Activated CD8-positive, alpha-beta T cell treated with anti-CD3 and anti-CD28 coated beads, Interleukin-2, amount 10 ng/mL, durations not matched to agents 7 days and 5 days (primary cell): ENCODE measurements at regions not wholly inside any gene's neighbourhood (a gene's known extent, or its start where the extent isn't known, plus 50 kb on each side); places are given as distances from the start of the nearest gene placed in this dataset.

ENCODE experiments used
- ATAC-seq: fragments of 150-1000 bp; cut with Tn5 transposase; one replicate; pipeline ENCODE4 v1.10.0; 2021; ENCODE audit warnings: moderate library complexity
- CTCF ChIA-PET: fragments of 350-600 bp; sonication (Branson Sonifier 250); formaldehyde crosslinking; loops from one replicate; lab custom pipeline; 2021; ENCODE audit warnings: antibody characterized with exemption; lab: Charles Lee
- POLR2A ChIA-PET: fragments of 350-600 bp; sonication (Branson Sonifier 250); formaldehyde crosslinking; loops from one replicate; lab custom pipeline; 2021; ENCODE audit warnings: antibody characterized with exemption; lab: Charles Lee
- DNase-seq: peaks from one replicate; pipeline ENCODE4 v3.0.0-alpha.2; 2020
- H3K27ac Mint-ChIP-seq: one replicate; pipeline ENCODE4 v1.8.0; 2021; ENCODE audit warnings: mild to moderate bottlenecking, mixed read lengths
- H3K27me3 Mint-ChIP-seq: one replicate; pipeline ENCODE4 v1.8.0; 2021; ENCODE audit warnings: low read depth, mixed read lengths
- H3K36me3 Mint-ChIP-seq: one replicate; pipeline ENCODE4 v1.8.0; 2021; ENCODE audit warnings: low read depth, mixed read lengths
- H3K4me1 Mint-ChIP-seq: one replicate; pipeline ENCODE4 v1.8.0; 2021; ENCODE audit warnings: low read depth, mixed read lengths
- H3K4me3 Mint-ChIP-seq: one replicate; pipeline ENCODE4 v1.8.0; 2021; ENCODE audit warnings: mild to moderate bottlenecking, mixed read lengths
- H3K9me3 Mint-ChIP-seq: one replicate; pipeline ENCODE4 v1.8.0; 2022; ENCODE audit warnings: mixed read lengths; ENCODE audit not compliant: insufficient read depth

DNA sequence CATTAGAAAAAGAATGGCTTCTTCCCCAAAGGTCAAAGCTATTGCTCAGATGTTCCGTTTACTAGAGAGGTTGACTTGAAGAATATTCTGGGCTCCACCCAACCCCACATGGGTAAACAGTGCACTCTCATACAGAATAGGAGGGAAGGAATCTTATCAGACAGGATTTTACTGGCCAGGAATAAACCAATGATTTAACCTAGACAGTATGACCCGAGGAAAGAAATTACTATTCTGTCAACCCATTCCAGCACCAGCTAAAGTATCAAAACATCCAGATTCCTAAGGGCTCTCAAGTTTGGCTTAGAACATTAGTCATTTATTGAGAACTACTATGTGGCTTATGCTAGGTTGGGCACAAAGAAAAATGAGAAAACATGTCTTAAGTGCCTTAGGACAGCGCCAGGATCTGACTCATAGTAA is 493.6 kb upstream of the KLF4 start:
- ATAC-seq (no peak), DNase-seq (no peak)
- Mint-ChIP-seq H3K9me3 (no peaks in the 10 kb centered on the region), H3K27ac (no peak overlapping the region), H3K4me3 (no peak overlapping the region), H3K36me3 (no peaks in the 10 kb centered on the region), H3K4me1 (no peaks in the 10 kb centered on the region), H3K27me3 (no peaks in the 10 kb centered on the region)
- ChIA-PET CTCF (no interaction called here), POLR2A (no interaction called here)

DNA sequence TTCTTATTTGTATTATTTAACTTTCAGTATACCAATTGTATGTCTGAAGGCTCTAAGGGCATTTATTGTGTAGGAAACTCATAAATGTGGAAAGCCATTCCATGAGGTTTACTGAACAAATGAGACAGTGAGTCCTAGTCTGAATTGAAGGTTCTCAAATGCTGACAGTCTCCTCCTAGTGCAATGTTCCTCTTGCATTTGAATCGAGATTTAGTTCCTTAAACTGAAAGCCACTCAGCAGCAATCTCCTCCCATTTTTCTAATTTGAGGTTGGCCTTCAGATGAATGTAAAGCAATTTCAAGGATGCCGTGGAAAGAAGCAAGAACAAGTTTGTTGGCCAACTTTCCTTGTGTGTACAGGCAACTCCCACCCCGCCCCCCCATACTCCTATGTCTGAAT is 493.2 kb upstream of the KLF4 start:
- Mint-ChIP-seq H3K27ac (no peak overlapping the region), H3K9me3 (no peaks in the 10 kb centered on the region), H3K36me3 (no peaks in the 10 kb centered on the region), H3K4me1 (no peaks in the 10 kb centered on the region), H3K4me3 (no peak overlapping the region), H3K27me3 (no peaks in the 10 kb centered on the region)
- ChIA-PET CTCF (no interaction called here), POLR2A (no interaction called here)
- DNase-seq, result no peak
- ATAC-seq, result no peak

DNA sequence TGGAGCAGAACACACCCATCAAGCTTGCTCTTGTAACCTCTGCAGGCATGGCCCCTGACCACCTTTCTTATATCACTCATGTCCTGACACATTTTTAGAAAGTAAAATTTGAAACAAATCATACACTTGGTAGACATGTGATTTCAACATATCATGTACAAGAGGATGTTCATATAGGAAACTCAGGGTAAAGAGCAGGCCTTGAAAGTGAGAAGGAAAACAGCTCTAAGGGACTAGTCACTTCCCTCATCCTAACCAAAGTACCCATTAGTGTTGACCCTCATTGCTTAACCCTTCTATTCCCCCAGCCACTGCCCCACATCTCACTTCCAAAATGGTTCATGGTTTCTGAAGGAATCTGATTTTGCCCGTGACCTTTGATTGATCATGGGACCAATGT is 492.4 kb upstream of the KLF4 start:
- no peaks in the 10 kb centered on the region for H3K9me3 Mint-ChIP-seq

DNA sequence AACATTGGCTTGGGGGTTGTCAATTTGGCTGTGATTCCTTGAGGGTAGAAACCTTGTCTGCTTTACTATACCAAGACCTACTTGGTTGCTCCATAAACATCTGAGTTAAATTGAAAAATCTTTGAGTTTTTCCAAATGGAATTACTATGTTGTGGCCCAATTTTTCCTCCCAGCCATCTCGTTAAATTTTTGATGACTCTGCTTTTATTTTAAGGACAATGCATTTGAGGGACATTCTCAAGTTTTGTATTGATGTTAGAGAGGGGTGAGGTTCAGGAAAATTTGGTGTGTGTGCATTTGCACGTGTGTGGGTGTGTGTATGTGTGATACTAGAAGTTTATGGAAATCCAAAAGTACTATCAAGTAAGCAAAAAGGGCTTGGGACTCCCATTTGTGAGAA is 491.4 kb upstream of the KLF4 start:
- POLR2A ChIA-PET, result no interaction called here
- ATAC-seq (no peak), DNase-seq (no peak)
- no peak overlapping the region for H3K27ac Mint-ChIP-seq
- CTCF ChIA-PET, result no interaction called here
- H3K27me3 Mint-ChIP-seq, result no peaks in the 10 kb centered on the region
- no peaks in the 10 kb centered on the region for H3K4me1 Mint-ChIP-seq
- no peaks in the 10 kb centered on the region for H3K9me3 Mint-ChIP-seq
- H3K4me3 Mint-ChIP-seq, result no peak overlapping the region
- no peaks in the 10 kb centered on the region for H3K36me3 Mint-ChIP-seq

More for the DNA sequence above, 492.4 kb upstream of the KLF4 start:
- H3K4me1 Mint-ChIP-seq, result no peaks in the 10 kb centered on the region
- ChIA-PET CTCF (no interaction called here), POLR2A (no interaction called here)
- no peaks in the 10 kb centered on the region for H3K36me3 Mint-ChIP-seq
- H3K4me3 Mint-ChIP-seq, result no peak overlapping the region
- ATAC-seq, result no peak
- no peak overlapping the region for H3K27ac Mint-ChIP-seq
- DNase-seq, result no peak
- H3K27me3 Mint-ChIP-seq, result no peaks in the 10 kb centered on the region

DNA sequence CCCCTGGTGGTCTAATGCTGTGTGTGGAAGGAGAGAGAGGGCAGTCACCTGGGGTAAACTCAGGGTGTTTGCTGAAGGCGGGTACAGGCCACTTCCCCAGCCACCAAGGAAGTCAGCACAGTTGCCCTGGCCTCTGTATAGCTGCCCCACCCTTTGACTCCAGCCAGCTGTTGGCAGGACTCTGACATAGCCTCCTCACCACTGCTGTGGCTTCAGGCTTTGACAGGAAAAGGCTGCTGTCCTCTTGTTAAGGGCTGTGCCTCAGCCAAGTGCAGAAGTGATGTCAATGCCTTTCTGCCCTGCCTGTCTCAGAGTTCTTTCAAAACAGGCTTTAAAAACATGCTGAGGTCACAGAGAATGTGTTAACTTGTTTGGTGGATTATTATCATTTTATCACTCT is 487.2 kb upstream of the KLF4 start:
- ChIA-PET POLR2A (no interaction called here), CTCF (no interaction called here)
- Mint-ChIP-seq H3K4me1 (no peaks in the 10 kb centered on the region), H3K27ac (no peak overlapping the region), H3K9me3 (no peaks in the 10 kb centered on the region), H3K4me3 (no peak overlapping the region), H3K27me3 (no peaks in the 10 kb centered on the region), H3K36me3 (no peaks in the 10 kb centered on the region)
- no peak for ATAC-seq
- DNase-seq, result no peak

DNA sequence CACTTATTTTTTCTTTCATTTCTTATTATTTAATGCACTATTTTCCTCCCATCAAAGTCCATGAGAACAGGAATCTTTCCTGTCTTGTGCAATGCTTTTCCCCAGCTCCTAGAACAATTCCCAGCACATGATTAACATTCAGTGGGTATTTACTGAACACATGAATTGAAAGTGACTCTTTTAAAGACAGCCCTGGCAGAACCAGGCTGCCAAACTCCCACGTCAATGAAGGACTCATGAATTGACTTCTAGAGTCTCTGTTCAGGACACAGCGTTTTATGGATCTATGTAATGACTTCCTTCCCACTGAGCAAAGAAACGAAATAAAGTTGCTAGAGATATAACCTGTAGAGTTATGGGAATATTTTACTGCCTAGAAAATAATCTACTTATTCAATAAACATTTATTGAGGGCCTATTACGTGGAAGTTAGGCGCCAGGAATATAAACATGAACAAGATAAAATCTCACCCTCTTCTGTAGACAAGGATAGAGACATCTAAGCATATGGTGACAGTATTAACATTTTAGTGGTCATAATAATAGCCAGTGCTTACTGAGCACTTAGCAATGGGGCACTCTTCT is 485.9 kb upstream of the KLF4 start:
- no peaks in the 10 kb centered on the region for H3K9me3 Mint-ChIP-seq
- ChIA-PET CTCF (no interaction called here), POLR2A (no interaction called here)
- ATAC-seq, result no peak
- no peak overlapping the region for H3K4me3 Mint-ChIP-seq
- DNase-seq, result no peak
- H3K27me3 Mint-ChIP-seq, result no peaks in the 10 kb centered on the region
- H3K27ac Mint-ChIP-seq, result no peak overlapping the region
- no peaks in the 10 kb centered on the region for H3K36me3 Mint-ChIP-seq
- no peaks in the 10 kb centered on the region for H3K4me1 Mint-ChIP-seq

DNA sequence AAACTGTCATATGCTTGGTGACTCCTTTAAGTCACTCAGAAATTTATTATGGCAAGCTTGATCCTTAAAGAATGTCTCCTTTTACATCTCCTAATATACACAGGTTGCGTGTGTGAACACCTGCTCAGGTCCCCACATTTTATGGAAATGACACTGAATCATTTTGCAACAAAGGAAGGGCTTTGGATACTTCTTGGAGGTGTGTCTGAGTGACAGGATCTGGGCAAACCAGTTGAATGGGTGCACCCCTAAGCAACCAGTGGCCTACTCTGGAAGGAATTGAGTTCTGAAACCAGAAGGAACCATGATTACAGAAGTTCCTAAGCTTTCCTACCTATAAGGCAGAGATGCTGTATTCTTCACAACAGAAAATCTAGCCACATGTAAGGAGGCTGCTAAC is 483.9 kb upstream of the KLF4 start:
- ChIA-PET POLR2A (no interaction called here), CTCF (no interaction called here)
- no peak overlapping the region for H3K4me3 Mint-ChIP-seq
- no peaks in the 10 kb centered on the region for H3K27me3 Mint-ChIP-seq
- ATAC-seq, result no peak
- H3K36me3 Mint-ChIP-seq, result no peaks in the 10 kb centered on the region
- no peak overlapping the region for H3K27ac Mint-ChIP-seq
- no peaks in the 10 kb centered on the region for H3K4me1 Mint-ChIP-seq
- H3K9me3 Mint-ChIP-seq, result no peaks in the 10 kb centered on the region
- no peak for DNase-seq

DNA sequence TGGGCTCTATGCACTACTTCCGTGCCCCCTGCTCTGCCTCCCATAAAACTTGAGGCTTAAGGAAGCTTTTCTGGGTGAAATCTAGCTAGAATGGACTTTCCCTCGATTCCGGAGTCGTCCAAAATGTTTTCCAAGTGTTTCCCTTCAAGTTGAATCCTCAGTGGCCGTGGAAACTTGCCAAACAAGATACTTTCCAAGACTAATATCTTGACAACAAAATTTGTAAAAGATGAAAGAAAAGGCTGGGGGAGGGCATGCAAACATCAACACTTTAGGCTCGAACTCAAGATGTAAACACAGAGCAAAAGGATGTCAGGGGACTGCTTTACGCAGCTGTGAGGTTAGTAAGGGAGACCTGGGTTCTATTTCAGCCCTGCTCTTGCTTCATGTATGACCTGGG is 482.8 kb upstream of the KLF4 start:
- H3K36me3 Mint-ChIP-seq, result no peaks in the 10 kb centered on the region
- no peak overlapping the region for H3K4me3 Mint-ChIP-seq
- ChIA-PET POLR2A (no interaction called here), CTCF (no interaction called here)
- ATAC-seq (no peak), DNase-seq (no peak)
- H3K27me3 Mint-ChIP-seq, result no peaks in the 10 kb centered on the region
- no peaks in the 10 kb centered on the region for H3K4me1 Mint-ChIP-seq
- no peak overlapping the region for H3K27ac Mint-ChIP-seq
- H3K9me3 Mint-ChIP-seq, result no peaks in the 10 kb centered on the region

DNA sequence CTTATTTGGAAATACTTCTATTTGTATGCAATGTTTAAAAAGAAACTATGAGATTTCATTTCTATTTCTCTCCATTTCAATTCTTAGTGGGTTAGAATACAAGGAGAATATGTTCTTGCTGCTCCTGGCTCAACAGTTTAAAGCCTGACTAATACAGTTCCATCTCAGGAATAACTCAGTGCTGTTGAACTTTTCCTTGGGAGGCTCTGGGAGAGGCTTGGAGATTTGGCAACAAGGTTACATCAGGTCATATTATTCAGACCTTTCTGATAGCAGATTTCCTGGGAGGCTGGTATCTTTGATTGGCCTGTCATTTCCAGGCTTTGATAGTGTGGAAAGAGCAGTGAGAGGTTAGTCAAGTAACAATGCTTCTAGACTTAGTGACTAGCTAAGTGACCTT is 481.7 kb upstream of the KLF4 start:
- H3K27ac Mint-ChIP-seq, result no peak overlapping the region
- POLR2A ChIA-PET, result no interaction called here
- no peak overlapping the region for H3K4me3 Mint-ChIP-seq
- DNase-seq (no peak), ATAC-seq (no peak)
- CTCF ChIA-PET, result no interaction called here
- no peaks in the 10 kb centered on the region for H3K27me3 Mint-ChIP-seq
- no peaks in the 10 kb centered on the region for H3K36me3 Mint-ChIP-seq
- H3K4me1 Mint-ChIP-seq, result no peaks in the 10 kb centered on the region
- no peaks in the 10 kb centered on the region for H3K9me3 Mint-ChIP-seq

DNA sequence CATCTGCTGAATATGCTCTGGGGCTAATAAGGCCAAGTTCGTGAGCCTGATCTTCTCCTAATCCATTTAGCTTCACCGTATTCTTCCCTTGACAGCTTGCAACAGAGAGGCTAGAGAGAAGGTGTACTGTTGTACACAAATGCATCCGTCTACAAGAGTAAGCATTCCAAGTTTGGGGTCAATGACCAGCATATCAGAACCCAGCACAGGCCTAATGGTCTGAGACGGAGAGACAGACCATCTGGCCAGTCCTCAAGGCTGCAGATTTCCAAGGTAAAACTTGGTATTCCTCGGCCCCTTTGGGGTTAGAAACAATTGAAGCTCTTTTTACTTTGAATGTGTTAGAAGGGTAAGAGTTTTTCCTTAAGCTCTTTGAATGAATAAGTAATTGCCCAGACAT is 481.2 kb upstream of the KLF4 start:
- Mint-ChIP-seq H3K9me3 (no peaks in the 10 kb centered on the region), H3K27ac (no peak overlapping the region), H3K27me3 (no peaks in the 10 kb centered on the region), H3K4me1 (no peaks in the 10 kb centered on the region), H3K4me3 (no peak overlapping the region), H3K36me3 (no peaks in the 10 kb centered on the region)
- POLR2A ChIA-PET, result no interaction called here
- no peak for ATAC-seq
- DNase-seq, result no peak
- CTCF ChIA-PET, result no interaction called here

DNA sequence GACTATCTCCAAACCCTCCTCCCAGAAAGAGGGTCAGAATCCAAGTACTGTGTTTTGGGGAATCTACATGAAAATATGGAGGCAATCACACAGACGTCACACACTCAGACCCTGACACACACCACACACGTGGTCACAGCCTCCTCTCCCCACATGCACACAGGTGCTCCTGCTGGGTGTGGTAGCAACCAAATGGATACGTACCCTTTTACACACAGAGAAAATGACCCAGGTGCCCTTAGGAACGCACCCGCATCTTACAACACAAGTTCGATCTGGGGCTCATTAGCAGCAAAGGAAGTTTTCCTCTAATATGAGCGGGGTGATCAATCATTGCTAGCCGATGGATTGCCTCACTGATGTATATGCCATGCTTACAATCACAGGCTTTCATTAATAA is 480.2 kb upstream of the KLF4 start:
- DNase-seq, result no peak
- no peaks in the 10 kb centered on the region for H3K9me3 Mint-ChIP-seq
- no peak overlapping the region for H3K4me3 Mint-ChIP-seq
- ChIA-PET POLR2A (no interaction called here), CTCF (no interaction called here)
- H3K36me3 Mint-ChIP-seq, result no peaks in the 10 kb centered on the region
- no peak for ATAC-seq
- no peak overlapping the region for H3K27ac Mint-ChIP-seq
- H3K4me1 Mint-ChIP-seq, result no peaks in the 10 kb centered on the region
- no peaks in the 10 kb centered on the region for H3K27me3 Mint-ChIP-seq

DNA sequence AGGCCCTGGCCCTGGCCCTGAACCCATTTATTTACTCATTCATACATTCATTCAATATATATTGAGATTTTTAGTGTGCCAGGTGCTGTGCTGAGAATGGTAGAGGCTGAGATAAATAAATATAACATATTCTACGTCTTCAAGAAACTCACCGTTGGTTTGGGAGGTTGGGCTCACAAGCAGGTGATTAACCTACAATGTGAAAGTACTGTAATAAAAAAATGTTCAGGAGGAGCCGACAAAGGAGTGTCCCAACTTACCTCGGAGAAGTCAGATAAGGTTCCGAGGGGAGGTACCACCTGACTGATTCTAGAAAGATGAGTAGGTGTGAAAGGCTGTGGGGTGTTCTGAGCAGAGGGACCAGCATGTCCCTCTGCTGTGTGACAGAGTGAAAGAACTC is 479.6 kb upstream of the KLF4 start:
- no peaks in the 10 kb centered on the region for H3K9me3 Mint-ChIP-seq
- no peaks in the 10 kb centered on the region for H3K4me1 Mint-ChIP-seq
- ChIA-PET CTCF (no interaction called here), POLR2A (no interaction called here)
- H3K27me3 Mint-ChIP-seq, result no peaks in the 10 kb centered on the region
- no peaks in the 10 kb centered on the region for H3K36me3 Mint-ChIP-seq
- H3K27ac Mint-ChIP-seq, result no peak overlapping the region
- H3K4me3 Mint-ChIP-seq, result no peak overlapping the region
- no peak for ATAC-seq
- DNase-seq, result no peak

DNA sequence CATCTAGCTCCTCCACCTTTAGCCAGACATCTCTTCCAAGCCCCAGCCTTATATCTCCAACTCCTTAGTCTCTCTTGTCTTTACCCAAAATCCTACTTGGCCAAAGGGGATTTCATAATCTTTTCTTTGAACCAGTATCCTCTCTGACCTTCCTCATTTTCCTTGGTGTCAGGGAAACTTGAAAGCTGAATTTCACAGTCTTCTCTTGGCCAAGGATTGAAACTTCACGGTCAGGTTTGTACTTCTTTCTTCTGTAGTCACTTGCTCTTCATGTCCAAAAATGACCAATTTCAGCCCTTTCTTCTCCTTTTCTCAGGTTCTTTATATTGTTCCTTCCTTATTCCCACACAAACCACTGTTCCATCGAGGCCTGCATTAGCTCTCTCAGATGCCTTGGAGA is 473.7 kb upstream of the KLF4 start:
- Mint-ChIP-seq H3K4me1 (no peaks in the 10 kb centered on the region), H3K27ac (no peak overlapping the region), H3K36me3 (no peaks in the 10 kb centered on the region), H3K4me3 (no peak overlapping the region), H3K9me3 (no peaks in the 10 kb centered on the region), H3K27me3 (no peaks in the 10 kb centered on the region)
- DNase-seq, result no peak
- ChIA-PET POLR2A (no interaction called here), CTCF (no interaction called here)
- no peak for ATAC-seq
